OCI-LY3 (cell line): ENCODE measurements at regions not wholly inside any gene's neighbourhood (a gene's known extent, or its start where the extent isn't known, plus 50 kb on each side); places are given as distances from the start of the nearest gene placed in this dataset.

Source experiments
- H2AFZ ChIP-seq: fragments of 200-600, 300-600 bp; shearing (Covaris generic); 2 replicates; pipeline ENCODE4 v1.6.0; 2014; ENCODE audit warnings: antibody characterized with exemption, low read depth, low read length
- H3K27ac ChIP-seq: fragments of 200-600, 300-600 bp; sonication (generic); 2 replicates; pipeline ENCODE4 v1.5.1; 2014; ENCODE audit warnings: mild to moderate bottlenecking, low read length, moderate library complexity, mixed read lengths
- H3K27me3 ChIP-seq: fragments of 200-600, 300-600 bp; sonication (generic); 2 replicates; pipeline ENCODE4 v1.6.1; 2014; ENCODE audit warnings: low read depth, low read length, mixed read lengths
- H3K36me3 ChIP-seq: fragments of 200-600, 300-600 bp; sonication (generic); replicated peaks from 2 replicates; pipeline ENCODE3; 2014; ENCODE audit warnings: low read depth, low read length, mixed read lengths
- H3K4me1 ChIP-seq: fragments of 300-600, 200-600 bp; sonication (generic); 2 replicates; pipeline ENCODE4 v1.6.1; 2014; ENCODE audit warnings: low read length, mixed read lengths
- H3K4me2 ChIP-seq: fragments of 200-600, 300-600 bp; sonication (generic); 2 replicates; pipeline ENCODE4 v1.6.1; 2014; ENCODE audit warnings: low read length, mixed read lengths
- H3K4me3 ChIP-seq: fragments of 300-600, 200-600 bp; sonication (generic); 2 replicates; pipeline ENCODE4 v1.5.1; 2014; ENCODE audit warnings: antibody characterized with exemption, mild to moderate bottlenecking, low read length, moderate library complexity
- H3K79me2 ChIP-seq: fragments of 300-600, 200-600 bp; shearing (Covaris generic); 2 replicates; pipeline ENCODE4 v1.6.1; 2014; ENCODE audit warnings: mild to moderate bottlenecking, low read length, mixed read lengths
- H3K9ac ChIP-seq: fragments of 300-600, 200-600 bp; shearing (Covaris generic); 2 replicates; pipeline ENCODE4 v1.6.0; 2014; ENCODE audit warnings: mild to moderate bottlenecking, low read length, moderate library complexity
- H3K9me3 ChIP-seq: fragments of 200-600, 300-600 bp; shearing (Covaris generic); 2 replicates; pipeline ENCODE4 v1.6.1; 2014; ENCODE audit warnings: low read length, mixed read lengths; ENCODE audit not compliant: insufficient read depth
- H4K20me1 ChIP-seq: fragments of 200-600, 300-600 bp; sonication (generic); 2 replicates; pipeline ENCODE4 v1.6.1; 2016; ENCODE audit warnings: low read length, mixed read lengths; ENCODE audit not compliant: insufficient read depth
- CTCF ChIP-seq: fragments of 200-600, 300-600 bp; sonication (generic); IDR thresholded peaks from 2 replicates; pipeline ENCODE4 v1.5.1; 2014; ENCODE audit warnings: antibody characterized with exemption, low read length, low read depth
- EZH2phosphoT487 ChIP-seq: fragments of 200-600 bp; shearing (Covaris generic); IDR thresholded peaks from 2 replicates; pipeline ENCODE4 v1.6.1; 2018; ENCODE audit warnings: antibody characterized with exemption, mixed run types, low read depth

GRCh38 chr7:16092711-16093110, 328.6 kb downstream of the CRPPA start:
- H3K9me3 ChIP-seq: no peaks in the 10 kb centered on the region
- H3K9ac ChIP-seq: no peak overlapping the region
- no peak overlapping the region for H3K4me3 ChIP-seq
- H2AFZ ChIP-seq: no peak overlapping the region
- no peaks in the 10 kb centered on the region for H3K36me3 ChIP-seq
- H3K4me2 ChIP-seq: no peak overlapping the region
- H3K4me1 ChIP-seq: peaks cover 5% of the 10 kb centered on the region; the same call in 1 of the 2 replicates
- TF ChIP-seq EZH2phosphoT487 (no peak), CTCF (no peak)
- no peaks in the 10 kb centered on the region for H3K79me2 ChIP-seq
- H3K27ac ChIP-seq: no peak overlapping the region
- H4K20me1 ChIP-seq: no peaks in the 10 kb centered on the region
- H3K27me3 ChIP-seq: no peaks in the 10 kb centered on the region

DNA sequence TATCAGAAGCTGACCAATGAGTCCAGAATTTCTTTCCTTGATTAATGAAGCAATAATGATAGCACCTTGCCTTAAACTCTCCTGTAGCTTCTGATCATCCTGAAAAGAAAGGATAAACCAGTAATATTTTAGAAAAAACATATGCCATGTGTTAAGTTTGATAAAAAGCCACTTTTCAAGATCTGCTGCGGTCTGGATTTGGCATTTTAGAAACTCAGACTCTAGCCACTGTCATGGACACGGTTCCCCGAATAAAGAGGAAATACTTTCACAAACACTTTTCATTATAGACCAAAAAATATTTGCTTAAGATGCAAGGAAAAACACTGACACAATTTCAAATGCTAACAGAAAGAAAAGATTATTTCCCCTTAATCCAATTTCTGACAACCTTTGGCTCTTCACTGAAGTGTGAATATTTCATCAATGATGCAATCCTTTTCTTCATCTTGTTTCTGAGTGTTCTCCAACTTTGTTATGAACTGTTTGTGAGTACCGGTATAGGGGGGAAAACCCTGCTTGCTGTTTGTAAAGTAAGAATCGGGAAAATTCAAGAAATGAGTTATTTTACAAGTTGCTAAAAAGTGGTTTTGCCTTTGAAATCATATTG, 329.5 kb downstream of the CRPPA start:
- Histone ChIP-seq H3K4me2 (no peak overlapping the region; the same call in 1 of the 2 replicates), H2AFZ (no peak overlapping the region), H4K20me1 (no peaks in the 10 kb centered on the region), H3K4me3 (no peak overlapping the region), H3K27me3 (no peaks in the 10 kb centered on the region), H3K27ac (no peak overlapping the region), H3K9ac (no peak overlapping the region), H3K79me2 (no peaks in the 10 kb centered on the region), H3K36me3 (no peaks in the 10 kb centered on the region), H3K4me1 (peaks cover 5% of the 10 kb centered on the region; the same call in 1 of the 2 replicates), H3K9me3 (no peaks in the 10 kb centered on the region)
- TF ChIP-seq CTCF (no peak), EZH2phosphoT487 (no peak)

- no peak overlapping the region for H3K4me2 ChIP-seq
- no peak overlapping the region for H2AFZ ChIP-seq
- no peak overlapping the region for H3K9ac ChIP-seq
- H3K4me3 ChIP-seq: no peak overlapping the region
- TF ChIP-seq EZH2phosphoT487 (no peak), CTCF (no peak)
- H4K20me1 ChIP-seq: no peaks in the 10 kb centered on the region
- no peaks in the 10 kb centered on the region for H3K36me3 ChIP-seq
- no peaks in the 10 kb centered on the region for H3K9me3 ChIP-seq
- H3K27me3 ChIP-seq: no peaks in the 10 kb centered on the region
- H3K27ac ChIP-seq: no peak overlapping the region
- peaks cover 5% of the 10 kb centered on the region; the same call in 1 of the 2 replicates for H3K4me1 ChIP-seq
- H3K79me2 ChIP-seq: no peaks in the 10 kb centered on the region
These were observed 331.5 kb downstream of the CRPPA start for GRCh38 chr7:16089801-16090200.

GRCh38 chr7:16089191-16089590, 332.1 kb downstream of the CRPPA start:
- no peak overlapping the region for H3K27ac ChIP-seq
- no peaks in the 10 kb centered on the region for H4K20me1 ChIP-seq
- H3K4me3 ChIP-seq: no peak overlapping the region
- no peak for TF ChIP-seq EZH2phosphoT487
- TF ChIP-seq CTCF: no peak
- H3K36me3 ChIP-seq: no peaks in the 10 kb centered on the region
- H3K9me3 ChIP-seq: no peaks in the 10 kb centered on the region
- H3K4me2 ChIP-seq: no peak overlapping the region
- no peaks in the 10 kb centered on the region for H3K27me3 ChIP-seq
- no peak overlapping the region for H3K9ac ChIP-seq
- no peak overlapping the region for H2AFZ ChIP-seq
- H3K4me1 ChIP-seq: peaks cover 5% of the 10 kb centered on the region; the same call in 1 of the 2 replicates
- H3K79me2 ChIP-seq: no peaks in the 10 kb centered on the region
